ENCODE measurements at regions not wholly inside any gene's neighbourhood (a gene's known extent, or its start where the extent isn't known, plus 50 kb on each side); places are given as distances from the start of the nearest gene placed in this dataset.
"Not testable (repeated sequence)": the region's sequence is repeated elsewhere in the genome, so short reads cannot be mapped to it uniquely, and the experiment has no call there.

- not testable (repeated sequence) for H3K27ac ChIP-seq, H3K9me3 ChIP-seq, H3K4me2 ChIP-seq, H3K4me1 ChIP-seq, H3K4me3 ChIP-seq, H3K36me3 ChIP-seq, H3K9ac ChIP-seq, H3K27me3 ChIP-seq, H4K20me1 ChIP-seq
Observed at GRCh38 chrX:63218202-63218601, 132.9 kb downstream of the SPIN4 start.

DNA sequence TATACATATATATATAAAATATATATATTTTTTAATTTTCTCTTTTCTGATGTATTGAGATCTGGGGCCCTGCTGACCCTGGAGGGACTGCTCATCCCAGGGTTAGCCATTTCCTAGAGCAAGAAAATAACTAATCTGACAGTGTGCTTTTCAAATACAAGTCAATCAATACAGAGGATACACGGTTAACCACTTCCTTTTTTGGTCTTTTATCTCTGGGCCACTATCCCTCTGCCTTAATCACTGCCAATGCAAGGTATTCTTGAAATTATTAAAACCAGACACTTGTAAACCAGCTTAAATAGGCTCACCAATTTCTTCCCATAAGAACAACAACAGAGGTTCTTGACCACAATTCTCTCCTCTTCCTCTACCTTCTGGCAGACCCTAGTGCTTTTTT lies 133.6 kb downstream of the SPIN4 start:
- H4K20me1 ChIP-seq, H3K4me1 ChIP-seq, H3K27ac ChIP-seq, H3K4me3 ChIP-seq, H3K36me3 ChIP-seq, H3K9me3 ChIP-seq, H3K4me2 ChIP-seq, H3K27me3 ChIP-seq, H3K9ac ChIP-seq: not testable (repeated sequence)

DNA sequence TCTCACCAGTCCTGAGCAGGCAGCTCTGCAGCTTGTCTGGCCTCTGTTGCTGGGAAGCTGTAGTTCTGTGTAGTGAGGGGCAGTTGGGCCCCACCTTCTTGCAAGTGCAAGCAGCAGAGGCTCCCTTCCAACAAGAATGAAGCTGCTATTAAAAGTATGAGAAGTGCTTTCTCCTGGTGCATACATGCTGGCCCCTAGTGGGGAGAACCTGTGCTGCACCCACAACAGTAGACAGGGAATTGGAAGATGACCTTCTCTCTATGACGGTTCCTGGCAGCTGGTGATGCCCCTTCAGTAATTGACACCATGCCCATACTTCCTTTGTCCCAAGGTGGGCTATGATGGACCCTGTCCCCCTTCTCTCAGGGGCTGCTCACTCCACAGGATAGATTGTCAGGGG lies 141.5 kb downstream of the SPIN4 start:
- H3K4me3 ChIP-seq, H3K9ac ChIP-seq, H3K36me3 ChIP-seq, H3K27me3 ChIP-seq, H3K4me1 ChIP-seq, H4K20me1 ChIP-seq, H3K9me3 ChIP-seq, H3K27ac ChIP-seq, H3K4me2 ChIP-seq: not testable (repeated sequence)

DNA sequence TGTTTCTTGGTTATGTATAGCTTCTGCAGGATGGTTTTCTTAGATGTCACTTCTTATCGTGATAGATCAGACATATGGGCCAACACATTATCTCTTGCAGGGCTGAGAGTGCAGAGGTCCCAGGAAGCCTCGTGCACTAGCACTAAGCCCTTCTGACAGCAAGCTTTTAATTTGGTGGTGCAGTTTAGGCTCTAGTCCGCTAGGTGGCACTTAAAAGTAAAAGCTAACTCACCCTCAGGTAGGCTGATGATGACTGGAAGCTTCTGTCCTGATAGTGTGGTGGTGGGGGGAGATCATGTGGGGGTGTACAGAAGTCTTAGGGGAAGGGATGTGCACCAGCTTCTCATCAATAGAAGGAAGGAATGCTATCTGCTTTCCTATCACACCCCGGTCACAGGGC lies 142.0 kb downstream of the SPIN4 start:
- H3K9ac ChIP-seq, H3K4me1 ChIP-seq, H3K27ac ChIP-seq, H3K9me3 ChIP-seq, H3K4me3 ChIP-seq, H4K20me1 ChIP-seq, H3K4me2 ChIP-seq, H3K27me3 ChIP-seq, H3K36me3 ChIP-seq: not testable (repeated sequence)

DNA sequence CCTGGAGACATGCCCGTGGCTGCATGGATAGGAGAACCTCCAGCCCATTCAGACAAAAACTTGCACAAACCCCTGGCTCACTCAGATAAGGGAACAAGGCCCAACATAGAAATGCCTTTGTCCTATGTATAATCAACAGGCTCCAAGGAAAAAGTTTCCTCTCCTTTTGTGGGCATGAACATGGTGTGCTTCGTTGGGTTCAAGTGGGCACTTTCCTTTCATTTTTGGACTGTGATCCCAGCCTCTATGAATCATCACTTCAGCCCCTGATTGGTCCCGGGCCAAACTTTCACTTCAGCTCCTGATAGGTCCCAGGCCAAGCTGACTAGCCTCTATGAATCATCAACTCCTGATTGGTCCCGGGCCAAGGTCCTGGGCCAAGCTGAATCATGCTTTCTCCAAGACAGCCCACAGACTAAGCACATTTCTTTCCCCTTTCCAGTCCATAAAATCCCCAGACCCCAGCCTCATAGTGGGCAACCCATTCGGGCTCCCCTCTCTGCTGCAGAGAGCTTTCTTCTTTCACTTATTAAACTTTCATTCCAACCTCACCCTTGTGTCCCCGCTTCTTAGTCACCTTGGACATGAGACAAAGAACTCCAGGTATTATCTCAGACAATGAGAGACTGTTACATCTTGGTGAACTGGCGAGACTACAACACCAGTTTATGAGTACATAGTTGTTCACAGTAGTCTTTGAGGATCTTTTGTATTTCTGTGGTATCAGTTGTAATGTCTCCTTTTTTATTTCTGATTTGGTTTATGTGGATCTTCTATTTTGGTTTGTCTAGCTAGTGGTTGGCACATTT lies 146.7 kb downstream of the SPIN4 start:
- not testable (repeated sequence) for H3K4me2 ChIP-seq, H3K27ac ChIP-seq, H3K4me3 ChIP-seq, H3K9ac ChIP-seq, H3K27me3 ChIP-seq, H3K36me3 ChIP-seq, H3K4me1 ChIP-seq, H4K20me1 ChIP-seq, H3K9me3 ChIP-seq

GRCh38 chrX:63201987-63202386 lies 149.1 kb downstream of the SPIN4 start:
- not testable (repeated sequence) for H3K4me3 ChIP-seq, H3K4me1 ChIP-seq, H3K36me3 ChIP-seq, H3K4me2 ChIP-seq, H3K9ac ChIP-seq, H3K27ac ChIP-seq, H3K27me3 ChIP-seq, H4K20me1 ChIP-seq, H3K9me3 ChIP-seq

DNA sequence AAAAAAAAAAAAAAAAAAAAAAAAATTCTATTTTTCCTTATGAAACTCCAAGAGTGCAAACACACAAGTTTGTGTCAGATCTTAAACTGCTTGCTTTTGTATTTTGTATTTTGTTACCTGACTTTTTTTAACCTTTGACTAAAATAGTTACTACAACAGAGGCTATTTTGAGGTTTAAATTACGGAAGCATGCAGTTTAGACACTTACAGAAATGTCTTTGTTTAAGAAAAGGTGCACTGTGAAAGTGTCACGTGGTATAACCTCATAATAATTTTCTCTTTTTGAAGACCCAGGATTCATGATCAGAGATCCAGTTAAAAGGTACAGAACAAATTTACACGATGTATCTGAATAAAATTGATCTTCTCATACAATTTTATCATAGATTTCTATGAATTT lies 152.4 kb downstream of the SPIN4 start:
- H3K9ac ChIP-seq, H3K27me3 ChIP-seq, H3K27ac ChIP-seq, H3K4me2 ChIP-seq, H3K9me3 ChIP-seq, H3K36me3 ChIP-seq, H4K20me1 ChIP-seq, H3K4me3 ChIP-seq, H3K4me1 ChIP-seq: not testable (repeated sequence)

- not testable (repeated sequence) for H3K27ac ChIP-seq, H3K4me2 ChIP-seq, H3K27me3 ChIP-seq, H3K36me3 ChIP-seq, H4K20me1 ChIP-seq, H3K4me1 ChIP-seq, H3K4me3 ChIP-seq, H3K9ac ChIP-seq
- peaks cover 25% of the 10 kb centered on the region for H3K9me3 ChIP-seq
Observed at GRCh38 chrX:63192366-63193041, 158.6 kb downstream of the SPIN4 start.

DNA sequence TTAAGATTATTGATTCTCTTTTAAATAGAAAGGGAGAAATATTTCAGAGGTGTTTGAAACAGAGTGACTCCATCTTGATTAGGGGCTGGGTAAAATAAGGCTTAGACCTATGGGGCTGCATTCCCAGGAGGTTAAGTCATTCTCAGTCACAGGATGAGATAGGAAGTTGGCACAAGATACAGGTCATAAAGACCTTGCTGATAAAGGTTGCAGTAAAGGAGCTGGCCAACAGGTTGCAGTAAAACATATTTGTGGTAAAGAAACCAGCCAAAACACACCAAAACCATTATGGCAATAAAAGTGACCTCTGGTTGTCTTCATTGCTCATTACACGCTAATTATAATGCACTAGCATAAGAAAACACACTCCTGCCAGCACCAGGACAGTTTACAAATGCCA lies 165.0 kb downstream of the SPIN4 start:
- Histone ChIP-seq H3K27ac (no peak overlapping the region), H3K36me3 (no peaks in the 10 kb centered on the region), H3K9ac (no peak overlapping the region), H3K4me3 (no peak overlapping the region), H3K9me3 (peaks cover 12% of the 10 kb centered on the region), H3K4me1 (no peaks in the 10 kb centered on the region), H3K4me2 (no peak overlapping the region), H4K20me1 (no peaks in the 10 kb centered on the region), H3K27me3 (no peaks in the 10 kb centered on the region)
- no peak for TF ChIP-seq Cebpa-rat (IDR thresholded peaks at IDR 0.05)

DNA sequence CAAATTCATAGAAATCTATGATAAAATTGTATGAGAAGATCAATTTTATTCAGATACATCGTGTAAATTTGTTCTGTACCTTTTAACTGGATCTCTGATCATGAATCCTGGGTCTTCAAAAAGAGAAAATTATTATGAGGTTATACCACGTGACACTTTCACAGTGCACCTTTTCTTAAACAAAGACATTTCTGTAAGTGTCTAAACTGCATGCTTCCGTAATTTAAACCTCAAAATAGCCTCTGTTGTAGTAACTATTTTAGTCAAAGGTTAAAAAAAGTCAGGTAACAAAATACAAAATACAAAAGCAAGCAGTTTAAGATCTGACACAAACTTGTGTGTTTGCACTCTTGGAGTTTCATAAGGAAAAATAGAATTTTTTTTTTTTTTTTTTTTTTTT lies 171.3 kb downstream of the SPIN4 start:
- not testable (repeated sequence) for H3K36me3 ChIP-seq

GRCh38 chrX:63176578-63176977 lies 174.6 kb downstream of the SPIN4 start:
- not testable (repeated sequence) for H3K27me3 ChIP-seq, H4K20me1 ChIP-seq, H3K9me3 ChIP-seq, H3K4me3 ChIP-seq, H3K4me1 ChIP-seq, H3K4me2 ChIP-seq, H3K27ac ChIP-seq, H3K36me3 ChIP-seq, H3K9ac ChIP-seq

More for the DNA sequence above, 171.3 kb downstream of the SPIN4 start:
- H4K20me1 ChIP-seq, H3K27ac ChIP-seq, H3K9ac ChIP-seq, H3K4me1 ChIP-seq, H3K4me2 ChIP-seq, H3K27me3 ChIP-seq, H3K4me3 ChIP-seq, H3K9me3 ChIP-seq: not testable (repeated sequence)

DNA sequence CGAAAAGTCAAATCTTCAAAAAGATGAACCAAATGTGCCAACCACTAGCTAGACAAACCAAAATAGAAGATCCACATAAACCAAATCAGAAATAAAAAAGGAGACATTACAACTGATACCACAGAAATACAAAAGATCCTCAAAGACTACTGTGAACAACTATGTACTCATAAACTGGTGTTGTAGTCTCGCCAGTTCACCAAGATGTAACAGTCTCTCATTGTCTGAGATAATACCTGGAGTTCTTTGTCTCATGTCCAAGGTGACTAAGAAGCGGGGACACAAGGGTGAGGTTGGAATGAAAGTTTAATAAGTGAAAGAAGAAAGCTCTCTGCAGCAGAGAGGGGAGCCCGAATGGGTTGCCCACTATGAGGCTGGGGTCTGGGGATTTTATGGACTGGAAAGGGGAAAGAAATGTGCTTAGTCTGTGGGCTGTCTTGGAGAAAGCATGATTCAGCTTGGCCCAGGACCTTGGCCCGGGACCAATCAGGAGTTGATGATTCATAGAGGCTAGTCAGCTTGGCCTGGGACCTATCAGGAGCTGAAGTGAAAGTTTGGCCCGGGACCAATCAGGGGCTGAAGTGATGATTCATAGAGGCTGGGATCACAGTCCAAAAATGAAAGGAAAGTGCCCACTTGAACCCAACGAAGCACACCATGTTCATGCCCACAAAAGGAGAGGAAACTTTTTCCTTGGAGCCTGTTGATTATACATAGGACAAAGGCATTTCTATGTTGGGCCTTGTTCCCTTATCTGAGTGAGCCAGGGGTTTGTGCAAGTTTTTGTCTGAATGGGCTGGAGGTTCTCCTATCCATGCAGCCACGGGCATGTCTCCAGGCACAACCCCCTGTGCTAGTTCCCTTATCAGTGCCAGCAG lies 177.1 kb downstream of the SPIN4 start:
- not testable (repeated sequence) for H3K9me3 ChIP-seq, H3K9ac ChIP-seq, H3K36me3 ChIP-seq, H3K27me3 ChIP-seq, H3K4me3 ChIP-seq, H3K4me1 ChIP-seq, H3K4me2 ChIP-seq, H4K20me1 ChIP-seq, H3K27ac ChIP-seq

DNA sequence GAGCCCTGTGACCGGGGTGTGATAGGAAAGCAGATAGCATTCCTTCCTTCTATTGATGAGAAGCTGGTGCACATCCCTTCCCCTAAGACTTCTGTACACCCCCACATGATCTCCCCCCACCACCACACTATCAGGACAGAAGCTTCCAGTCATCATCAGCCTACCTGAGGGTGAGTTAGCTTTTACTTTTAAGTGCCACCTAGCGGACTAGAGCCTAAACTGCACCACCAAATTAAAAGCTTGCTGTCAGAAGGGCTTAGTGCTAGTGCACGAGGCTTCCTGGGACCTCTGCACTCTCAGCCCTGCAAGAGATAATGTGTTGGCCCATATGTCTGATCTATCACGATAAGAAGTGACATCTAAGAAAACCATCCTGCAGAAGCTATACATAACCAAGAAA lies 181.7 kb downstream of the SPIN4 start:
- H3K4me3 ChIP-seq, H3K36me3 ChIP-seq, H3K9me3 ChIP-seq, H3K27ac ChIP-seq, H3K27me3 ChIP-seq, H4K20me1 ChIP-seq, H3K4me2 ChIP-seq, H3K4me1 ChIP-seq, H3K9ac ChIP-seq: not testable (repeated sequence)

DNA sequence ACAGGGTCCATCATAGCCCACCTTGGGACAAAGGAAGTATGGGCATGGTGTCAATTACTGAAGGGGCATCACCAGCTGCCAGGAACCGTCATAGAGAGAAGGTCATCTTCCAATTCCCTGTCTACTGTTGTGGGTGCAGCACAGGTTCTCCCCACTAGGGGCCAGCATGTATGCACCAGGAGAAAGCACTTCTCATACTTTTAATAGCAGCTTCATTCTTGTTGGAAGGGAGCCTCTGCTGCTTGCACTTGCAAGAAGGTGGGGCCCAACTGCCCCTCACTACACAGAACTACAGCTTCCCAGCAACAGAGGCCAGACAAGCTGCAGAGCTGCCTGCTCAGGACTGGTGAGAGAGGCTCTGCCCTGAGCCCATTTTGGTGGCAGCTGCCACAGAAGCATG lies 182.2 kb downstream of the SPIN4 start:
- H3K4me3 ChIP-seq, H3K27ac ChIP-seq, H3K4me1 ChIP-seq, H3K4me2 ChIP-seq, H3K27me3 ChIP-seq, H3K9ac ChIP-seq, H3K36me3 ChIP-seq, H3K9me3 ChIP-seq, H4K20me1 ChIP-seq: not testable (repeated sequence)

Measured in BLaER1 (cell line).